Left ventricle myocardium inferior (tissue), 1 donor: ENCODE measurements at regions not wholly inside any gene's neighbourhood (a gene's known extent, or its start where the extent isn't known, plus 50 kb on each side); places are given as distances from the start of the nearest gene placed in this dataset.
"Not testable (repeated sequence)": the region's sequence is repeated elsewhere in the genome, so short reads cannot be mapped to it uniquely, and the experiment has no call there.

Source experiments
- DNase-seq: peaks from one replicate; pipeline ENCODE4 v3.0.0-alpha.2; 2020
- H3K27ac ChIP-seq: fragments of 200-600 bp; replicated peaks from 2 replicates; pipeline ENCODE4 v1.8.0; 2021
- H3K27me3 ChIP-seq: fragments of 200-600 bp; 2 replicates; pipeline ENCODE4 v1.8.0; 2021; ENCODE audit warnings: low read depth
- H3K36me3 ChIP-seq: fragments of 200-600 bp; 2 replicates; pipeline ENCODE4 v1.8.0; 2021
- H3K4me1 ChIP-seq: fragments of 200-600 bp; 2 replicates; pipeline ENCODE4 v1.8.0; 2021
- H3K4me3 ChIP-seq: fragments of 200-600 bp; 2 replicates; pipeline ENCODE4 v1.8.0; 2021; ENCODE audit warnings: mild to moderate bottlenecking, moderate library complexity
- H3K9me3 ChIP-seq: fragments of 200-600 bp; replicated peaks from 2 replicates; pipeline ENCODE4 v1.8.0; 2021
- CTCF ChIP-seq: fragments of 200-600 bp; IDR thresholded peaks from 2 replicates; pipeline ENCODE4 v1.8.0; 2021; ENCODE audit warnings: antibody characterized with exemption, mild to moderate bottlenecking, borderline replicate concordance
- intact Hi-C: fragments of 100-400 bp; cut with micrococcal nuclease; formaldehyde crosslinking; loops from one replicate; pipeline ENCODE4 v1.11.0; 2022
- donor health status: DM: no; HTN: yes; CAD: no; lungs with severe emphysema.

- no peak for DNase-seq
- no peak for TF ChIP-seq CTCF
- H3K27me3 ChIP-seq, result no peaks in the 10 kb centered on the region
- intact Hi-C loops, result no loop called here
- no peaks in the 10 kb centered on the region for H3K4me1 ChIP-seq
- H3K9me3 ChIP-seq, result no peaks in the 10 kb centered on the region
- H3K27ac ChIP-seq, result no peak overlapping the region
- no peak overlapping the region for H3K4me3 ChIP-seq
- no peaks in the 10 kb centered on the region for H3K36me3 ChIP-seq
These were observed 627.2 kb downstream of the ISL1 start for GRCh38 chr5:52010454-52010853.

GRCh38 chr5:52013523-52013922 is 630.3 kb downstream of the ISL1 start:
- H3K4me1 ChIP-seq, result no peaks in the 10 kb centered on the region
- H3K4me3 ChIP-seq, result no peak overlapping the region
- H3K27me3 ChIP-seq, result no peaks in the 10 kb centered on the region
- no peaks in the 10 kb centered on the region for H3K9me3 ChIP-seq
- DNase-seq, result no peak
- H3K36me3 ChIP-seq, result no peaks in the 10 kb centered on the region
- no peak for TF ChIP-seq CTCF
- intact Hi-C loops, result no loop called here
- no peak overlapping the region for H3K27ac ChIP-seq

GRCh38 chr5:52015760-52016159 is 632.5 kb downstream of the ISL1 start:
- no peak for DNase-seq
- no peak overlapping the region for H3K27ac ChIP-seq
- H3K4me3 ChIP-seq, result no peak overlapping the region
- no peaks in the 10 kb centered on the region for H3K4me1 ChIP-seq
- no peaks in the 10 kb centered on the region for H3K36me3 ChIP-seq
- H3K27me3 ChIP-seq, result no peaks in the 10 kb centered on the region
- intact Hi-C loops, result no loop called here
- H3K9me3 ChIP-seq, result no peaks in the 10 kb centered on the region
- no peak for TF ChIP-seq CTCF

GRCh38 chr5:52017567-52017966 is 634.3 kb downstream of the ISL1 start:
- no peaks in the 10 kb centered on the region for H3K4me1 ChIP-seq
- H3K4me3 ChIP-seq, result no peak overlapping the region
- no peak overlapping the region for H3K27ac ChIP-seq
- intact Hi-C loops, result no loop called here
- no peaks in the 10 kb centered on the region for H3K36me3 ChIP-seq
- no peak for TF ChIP-seq CTCF
- H3K9me3 ChIP-seq, result no peaks in the 10 kb centered on the region
- H3K27me3 ChIP-seq, result no peaks in the 10 kb centered on the region
- no peak for DNase-seq

- Histone ChIP-seq H3K36me3 (no peaks in the 10 kb centered on the region), H3K27me3 (no peaks in the 10 kb centered on the region), H3K4me3 (no peak overlapping the region), H3K27ac (no peak overlapping the region), H3K9me3 (no peaks in the 10 kb centered on the region), H3K4me1 (no peaks in the 10 kb centered on the region)
- intact Hi-C loops, result no loop called here
- TF ChIP-seq CTCF, result no peak
- DNase-seq, result no peak
These were observed 641.1 kb downstream of the ISL1 start for GRCh38 chr5:52024359-52024758.

- H3K4me3 ChIP-seq, H3K9me3 ChIP-seq, H3K27ac ChIP-seq, H3K36me3 ChIP-seq, intact Hi-C loops, H3K27me3 ChIP-seq, DNase-seq, H3K4me1 ChIP-seq: not testable (repeated sequence)
These were observed 646.6 kb downstream of the ISL1 start for GRCh38 chr5:52029836-52030235.
